Thyroid gland (tissue), 4 donors: ENCODE measurements at regions not wholly inside any gene's neighbourhood (a gene's known extent, or its start where the extent isn't known, plus 50 kb on each side); places are given as distances from the start of the nearest gene placed in this dataset.

Experiments used
- CTCF ChIP-seq, 6 experiments: fragments of 200-600 bp in 3 of 6; fragments of 450-650 bp in 3 of 6; sonication (generic) in 3 of 6; IDR thresholded peaks; one replicate each; pipeline ENCODE4 v1.5.1; 2016 to 2019; ENCODE audit warnings: antibody characterized with exemption in 6 of 6, mild to moderate bottlenecking in 2 of 6, inconsistent platforms in 1 of 6, moderate library complexity in 1 of 6
- POLR2A ChIP-seq, 2 donors: fragments of 450-650 bp; IDR thresholded peaks; one replicate each; pipeline ENCODE4 v1.6.1; 2017; ENCODE audit warnings: antibody characterized with exemption in 2 of 2, mild to moderate bottlenecking in 2 of 2, moderate library complexity in 1 of 2

- TF ChIP-seq CTCF (IDR thresholded peaks at IDR 0.05): no peak
- no peak for TF ChIP-seq POLR2A (IDR thresholded peaks at IDR 0.05)
These were observed 160.8 kb upstream of the FANCL start for GRCh38 chr2:58401936-58402335.
